GM18873 (cell line): ENCODE measurements at regions not wholly inside any gene's neighbourhood (a gene's known extent, or its start where the extent isn't known, plus 50 kb on each side); places are given as distances from the start of the nearest gene placed in this dataset.

Experiments used
- ATAC-seq: cut with Tn5 transposase; IDR thresholded peaks from one replicate; pipeline ENCODE4 v1.9.1; 2021; ENCODE audit warnings: mild to moderate bottlenecking, moderate library complexity, moderate number of reproducible peaks; ENCODE audit not compliant: unreplicated experiment, low FRiP score

DNA sequence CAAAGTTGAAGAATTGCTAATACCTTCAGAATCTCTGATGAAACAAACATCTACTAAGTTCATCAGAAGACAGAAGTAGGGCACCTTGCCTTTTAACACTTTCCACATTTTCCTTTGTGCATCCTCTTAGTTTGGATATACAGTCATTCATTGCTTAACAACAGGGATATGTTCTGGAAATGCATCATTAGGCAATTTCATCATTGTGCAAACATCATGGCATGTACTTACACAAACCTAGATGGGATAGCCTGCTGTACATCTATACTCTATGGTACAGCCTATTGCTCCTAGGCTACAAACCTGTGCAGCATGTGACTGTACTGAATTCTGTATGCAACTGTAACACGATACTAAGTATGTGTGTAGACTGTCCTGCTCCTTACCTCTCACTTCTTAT is 169.8 kb downstream of the SUCLA2 start:
- ATAC-seq: no peak

DNA sequence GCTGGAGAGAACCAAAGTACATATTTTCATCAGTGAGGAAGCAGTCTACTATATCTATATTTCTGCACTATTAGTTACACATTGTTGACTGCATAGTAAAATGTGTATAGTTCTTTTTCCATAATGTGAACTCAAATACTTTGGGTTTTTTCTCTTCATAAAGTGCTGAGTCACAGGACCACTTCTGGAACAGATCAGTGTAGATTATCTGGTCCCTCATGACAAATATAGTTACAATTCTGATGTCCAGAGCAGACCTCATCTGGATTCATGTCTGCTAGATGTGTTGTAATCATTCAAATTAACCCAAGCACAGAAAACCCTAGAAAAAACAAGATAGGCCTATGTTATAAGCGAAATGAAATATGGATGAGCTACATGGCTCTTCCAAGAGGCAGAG is 171.4 kb downstream of the SUCLA2 start:
- ATAC-seq: no peak

DNA sequence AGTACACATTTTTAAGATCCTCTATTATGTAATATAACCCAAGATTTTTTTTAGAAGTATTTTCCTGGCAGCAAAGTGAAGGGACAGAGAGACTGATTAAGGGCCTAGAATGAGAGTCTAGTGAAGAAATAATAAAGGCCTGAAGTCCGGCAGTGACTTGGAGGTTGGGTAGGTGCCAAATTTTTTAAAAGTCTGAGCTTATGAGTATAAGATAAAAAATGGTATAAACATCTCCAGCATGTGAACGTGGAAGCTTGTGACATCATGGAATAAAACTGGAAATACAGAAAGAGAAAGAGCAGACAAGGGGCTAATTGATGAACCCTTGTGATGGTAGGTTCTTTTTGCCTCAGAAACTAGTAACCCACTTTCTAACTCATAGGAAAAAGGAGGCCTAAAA is 174.6 kb downstream of the SUCLA2 start:
- ATAC-seq: no peak

GRCh38 chr13:47822036-47822435 is 179.0 kb downstream of the SUCLA2 start:
- ATAC-seq: no peak

DNA sequence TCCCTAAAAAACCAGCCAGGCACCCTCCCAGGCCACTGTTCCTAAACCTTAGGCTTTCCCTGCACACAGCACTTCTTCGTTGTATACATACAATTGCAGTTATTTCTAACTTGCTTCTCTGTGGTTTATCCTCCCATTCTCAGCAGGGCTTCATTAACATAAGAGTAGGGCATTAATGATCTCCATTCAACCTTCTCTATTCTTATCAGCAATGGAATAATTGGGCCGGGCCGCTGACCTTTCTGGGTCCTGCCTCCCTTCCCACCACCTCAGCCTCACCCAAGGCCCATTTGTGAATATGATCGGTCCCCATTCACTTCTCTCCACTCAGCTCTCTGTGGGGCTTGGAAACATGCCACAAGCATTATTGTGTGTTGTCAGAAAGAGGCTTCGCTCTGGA is 184.2 kb downstream of the SUCLA2 start:
- no peak for ATAC-seq

DNA sequence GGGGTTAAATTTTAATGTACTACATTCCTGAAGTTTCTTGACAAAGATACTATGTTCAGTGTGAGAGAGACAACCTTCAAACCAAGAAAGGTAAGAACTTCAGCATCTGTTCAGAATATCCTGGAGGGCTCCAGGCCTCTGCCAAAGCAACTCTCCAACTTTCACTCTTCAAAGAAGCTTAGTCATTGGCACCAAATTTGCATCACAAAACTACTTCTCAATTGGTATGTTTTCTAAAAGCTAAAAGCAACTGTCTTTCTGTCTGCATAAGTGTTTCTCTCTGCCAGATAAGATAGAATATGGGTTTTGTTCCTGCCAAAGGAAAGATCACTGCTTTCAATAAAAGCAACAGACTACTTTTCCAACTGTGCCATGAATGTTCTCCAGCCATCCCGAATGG is 187.4 kb downstream of the SUCLA2 start:
- ATAC-seq: no peak

DNA sequence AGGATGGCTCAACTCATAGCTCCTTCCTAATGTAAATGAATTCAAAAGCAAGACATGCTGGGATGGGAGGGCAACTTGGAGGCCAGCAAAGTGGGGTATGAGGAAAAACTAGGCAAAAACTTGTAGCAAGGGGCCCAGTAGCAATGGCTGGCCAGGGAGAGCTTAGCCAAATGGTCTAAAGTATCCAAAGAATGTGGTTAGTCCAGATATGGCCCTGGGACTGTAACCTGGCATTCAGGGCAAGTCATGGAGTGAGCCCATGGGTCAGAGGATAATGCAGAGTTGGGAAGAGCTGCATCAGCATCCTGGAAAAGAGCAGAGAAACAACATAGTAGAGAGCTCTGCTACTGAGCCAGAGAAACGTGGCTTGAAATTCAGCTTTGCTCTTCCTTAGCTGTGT is 191.7 kb downstream of the SUCLA2 start:
- ATAC-seq: no peak

DNA sequence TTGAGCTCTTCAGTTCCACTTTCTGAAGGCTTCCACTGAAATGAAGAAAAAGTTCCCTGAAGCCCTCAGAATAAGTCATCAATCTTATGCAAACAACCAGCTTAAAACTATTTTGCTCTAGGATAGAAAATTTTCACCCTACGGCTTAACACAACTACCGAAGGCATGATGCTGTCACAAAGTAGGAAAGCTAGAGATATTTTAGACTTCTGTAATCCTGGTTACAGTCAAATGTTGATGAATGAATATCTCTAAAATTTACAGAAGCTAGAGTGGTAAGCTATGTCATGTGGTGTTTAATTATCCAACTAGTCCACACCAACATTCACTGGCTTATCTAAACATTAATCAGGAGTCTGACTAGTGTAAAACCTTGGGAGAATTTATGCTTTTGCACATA is 197.9 kb downstream of the SUCLA2 start:
- ATAC-seq: no peak

DNA sequence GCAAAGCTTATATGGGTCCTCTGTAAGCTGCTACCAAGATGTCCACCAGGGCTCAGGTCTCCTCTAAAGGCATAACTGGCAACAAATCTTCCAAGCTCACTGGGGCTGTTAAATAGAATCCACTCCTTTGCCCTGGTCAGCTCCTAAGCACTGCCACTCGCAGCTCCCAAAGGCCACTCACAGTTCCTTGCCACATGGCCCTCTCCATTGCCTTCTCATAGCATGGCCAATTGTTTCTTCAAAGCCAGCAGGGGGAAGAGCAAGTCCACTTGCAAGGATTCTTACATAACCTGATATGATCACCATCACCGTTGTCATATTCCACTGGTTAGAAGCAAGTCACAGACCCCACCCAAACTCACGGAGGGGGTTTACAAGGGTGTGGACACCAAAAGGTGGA is 199.5 kb downstream of the SUCLA2 start:
- no peak for ATAC-seq

DNA sequence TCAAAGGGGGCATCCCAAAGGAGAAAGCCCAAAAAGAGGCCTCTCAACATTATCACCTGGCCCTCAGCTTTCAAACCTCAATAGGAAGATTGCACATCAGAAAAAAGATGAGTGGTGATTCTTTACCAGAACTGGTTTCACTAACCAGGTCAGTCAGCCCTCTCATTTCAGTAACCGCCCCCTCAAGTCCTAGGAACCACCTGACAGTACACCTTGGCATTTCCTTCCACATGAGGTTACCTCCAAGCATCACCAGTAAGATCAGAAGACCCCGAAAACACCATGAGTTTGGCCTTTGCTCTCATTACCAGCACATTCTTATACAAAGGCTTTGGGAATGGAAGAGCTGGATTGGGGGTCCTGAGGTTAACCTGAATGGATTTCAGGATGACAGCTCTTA is 200.5 kb downstream of the SUCLA2 start:
- no peak for ATAC-seq

DNA sequence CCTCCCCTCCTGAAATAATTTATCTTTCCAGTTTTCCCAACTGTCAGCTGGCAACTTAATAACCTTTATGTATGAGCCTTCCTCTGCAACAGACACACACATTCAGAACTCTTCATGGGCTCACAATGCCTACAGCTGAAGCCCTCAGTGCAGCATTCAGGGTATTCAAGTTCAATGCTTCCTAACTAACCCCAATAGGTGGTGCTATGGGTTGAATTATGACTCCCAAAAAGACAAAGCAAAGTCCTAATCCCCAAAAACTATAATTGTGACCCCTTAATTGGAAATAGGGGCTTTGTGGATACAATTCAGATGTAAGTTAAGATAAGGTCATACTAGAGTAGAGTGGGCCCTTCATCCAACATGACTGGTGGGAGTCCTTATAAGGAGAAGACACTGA is 202.2 kb downstream of the SUCLA2 start:
- ATAC-seq: no peak

GRCh38 chr13:47798194-47798593 is 202.9 kb downstream of the SUCLA2 start:
- ATAC-seq: no peak

DNA sequence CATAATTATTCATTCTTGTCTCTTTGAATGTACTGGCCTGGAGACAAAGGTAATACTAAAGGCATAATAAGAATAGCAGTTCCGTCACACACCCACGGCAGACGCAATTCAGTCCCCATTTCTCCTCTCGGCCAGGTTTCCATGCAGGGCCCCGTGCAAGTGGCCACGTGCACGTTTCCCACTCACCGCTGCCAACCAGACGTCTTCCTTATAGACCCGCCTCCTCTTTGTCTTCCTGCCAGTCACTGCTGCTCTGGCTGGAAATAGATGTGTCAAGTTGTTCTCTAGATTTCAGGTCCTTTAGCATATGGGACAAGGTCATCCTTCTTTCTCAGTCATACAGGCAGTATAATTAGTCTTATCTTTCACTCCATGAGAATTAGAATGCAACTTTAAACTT is 204.3 kb downstream of the SUCLA2 start:
- ATAC-seq: no peak

DNA sequence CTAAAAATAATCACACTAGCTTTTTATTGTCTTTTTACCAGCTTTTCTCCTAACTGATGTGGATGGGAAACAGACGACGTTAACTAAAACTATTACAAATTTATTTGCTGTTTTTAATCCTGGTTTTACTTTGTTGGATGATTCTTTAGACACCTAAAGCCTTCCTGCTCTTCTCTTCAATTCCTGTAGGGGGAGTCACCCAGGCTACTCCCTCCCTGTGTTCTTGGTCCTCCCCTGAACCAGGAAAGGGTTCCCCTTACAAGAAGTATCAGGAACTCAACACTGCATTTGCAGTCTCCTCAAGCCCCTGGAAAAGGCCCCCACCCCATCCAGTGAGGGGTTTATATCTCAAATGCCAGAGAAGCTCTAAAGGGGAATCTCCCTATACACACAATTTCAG is 206.1 kb downstream of the SUCLA2 start:
- ATAC-seq: no peak

DNA sequence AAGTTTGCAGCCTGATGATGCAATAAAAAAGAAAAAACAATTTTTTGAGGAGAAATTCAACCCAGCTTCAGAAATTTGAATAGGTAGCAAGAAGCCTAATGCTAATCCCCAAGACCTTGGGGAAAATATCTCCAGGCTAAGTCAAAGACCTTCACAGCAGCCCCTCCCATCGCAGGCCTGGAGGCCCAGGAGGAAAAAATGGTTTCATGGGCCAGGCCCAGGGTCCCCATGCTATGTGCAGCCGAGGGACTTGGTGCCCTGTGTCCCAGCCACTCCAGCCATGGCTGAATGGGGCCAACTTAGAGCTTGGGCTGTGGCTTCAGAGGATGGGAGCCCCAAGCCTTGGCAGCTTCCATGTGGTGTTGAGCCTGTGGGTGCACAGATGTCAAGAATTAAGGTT is 210.3 kb downstream of the SUCLA2 start:
- no peak for ATAC-seq

- no peak for ATAC-seq
Observed at GRCh38 chr13:47788844-47789243, 212.2 kb downstream of the SUCLA2 start.

DNA sequence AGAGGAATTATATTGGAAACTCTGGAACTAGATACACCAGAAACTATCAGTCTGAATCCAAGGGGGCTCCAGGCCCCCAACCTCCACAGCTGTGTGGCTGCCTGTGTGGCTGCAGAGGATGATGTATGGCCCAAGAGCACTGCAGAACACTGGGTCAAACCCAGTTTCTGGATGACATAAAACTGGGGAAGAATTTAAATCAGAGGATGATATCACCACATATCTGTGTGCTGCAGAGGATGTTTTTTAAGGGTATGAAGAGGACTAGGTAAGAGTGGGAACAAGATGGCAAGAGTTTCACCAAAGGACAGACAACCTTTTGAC is 226.4 kb downstream of the SUCLA2 start:
- no peak for ATAC-seq

DNA sequence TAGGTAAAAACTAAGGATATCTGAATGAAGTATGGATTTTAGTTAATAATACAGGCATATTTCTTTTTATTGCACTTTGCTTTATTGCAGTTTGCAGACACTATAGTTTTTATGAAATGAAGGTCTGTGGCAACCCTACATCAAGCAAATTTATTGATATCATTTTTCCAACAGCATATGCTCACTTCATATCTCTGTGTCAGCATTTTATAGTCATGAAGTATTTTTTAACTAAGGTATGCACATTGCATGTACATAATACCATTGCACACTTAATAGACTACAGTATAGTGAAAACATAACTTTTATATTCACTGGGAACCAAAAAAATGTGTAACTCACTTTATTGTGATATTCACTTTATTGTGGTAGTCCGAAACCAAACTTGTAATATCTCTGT is 236.3 kb downstream of the SUCLA2 start:
- no peak for ATAC-seq

GRCh38 chr13:47757466-47758080 is 243.5 kb downstream of the SUCLA2 start:
- no peak for ATAC-seq

GRCh38 chr13:47747901-47748300 is 253.2 kb downstream of the SUCLA2 start:
- ATAC-seq: no peak

GRCh38 chr13:47726394-47726793 is 274.7 kb downstream of the SUCLA2 start:
- no peak for ATAC-seq

- ATAC-seq: no peak
Observed at GRCh38 chr13:47723898-47724297, 277.2 kb downstream of the SUCLA2 start.

GRCh38 chr13:47719164-47719563 is 281.9 kb downstream of the SUCLA2 start:
- no peak for ATAC-seq
